H9 (cell line): ENCODE measurements at regions not wholly inside any gene's neighbourhood (a gene's known extent, or its start where the extent isn't known, plus 50 kb on each side); places are given as distances from the start of the nearest gene placed in this dataset.

ENCODE experiments used
- DNase-seq: peaks from one replicate; pipeline ENCODE4 v3.0.0-alpha.2; 2017
- H2AFZ ChIP-seq: one replicate; pipeline ENCODE4 v1.6.1; 2013; ENCODE audit warnings: mild to moderate bottlenecking, low read length, control low read depth, moderate library complexity
- H2AK5ac ChIP-seq: 2 replicates; pipeline ENCODE4 v1.6.1; 2013; ENCODE audit warnings: low read length, control low read depth, mixed read lengths; ENCODE audit not compliant: insufficient read length
- H2BK120ac ChIP-seq: one replicate; pipeline ENCODE4 v1.6.1; 2013; ENCODE audit warnings: low read depth, mild to moderate bottlenecking, low read length, control low read depth, inconsistent platforms; ENCODE audit not compliant: poor library complexity, severe bottlenecking
- H2BK12ac ChIP-seq: 2 replicates; pipeline ENCODE4 v1.6.1; 2013; ENCODE audit warnings: low read length, control low read depth, mixed read lengths, low read depth; ENCODE audit not compliant: insufficient read length
- H2BK15ac ChIP-seq: 2 replicates; pipeline ENCODE4 v1.6.1; 2013; ENCODE audit warnings: low read depth, low read length, control low read depth
- H2BK20ac ChIP-seq: one replicate; pipeline ENCODE4 v1.6.1; 2013; ENCODE audit warnings: low read depth, mild to moderate bottlenecking, low read length, control low read depth, inconsistent platforms; ENCODE audit not compliant: poor library complexity, severe bottlenecking
- H2BK5ac ChIP-seq: 2 replicates; pipeline ENCODE4 v1.6.1; 2013; ENCODE audit warnings: low read length, control low read depth, mixed read lengths; ENCODE audit not compliant: insufficient read length
- H3K14ac ChIP-seq: 2 replicates; pipeline ENCODE4 v1.6.1; 2013; ENCODE audit warnings: low read length, control low read depth; ENCODE audit not compliant: insufficient read depth
- H3K18ac ChIP-seq: 2 replicates; pipeline ENCODE4 v1.6.1; 2013; ENCODE audit warnings: low read depth, mild to moderate bottlenecking, mixed read lengths, low read length, control low read depth; ENCODE audit not compliant: insufficient read length
- H3K23ac ChIP-seq: 2 replicates; pipeline ENCODE4 v1.6.1; 2013; ENCODE audit warnings: low read length, control low read depth, mixed read lengths, low read depth; ENCODE audit not compliant: insufficient read length
- H3K23me2 ChIP-seq: 2 replicates; pipeline ENCODE4 v1.6.1; 2013; ENCODE audit warnings: low read depth, mild to moderate bottlenecking, mixed read lengths, low read length, control low read depth; ENCODE audit not compliant: insufficient read length, poor library complexity, severe bottlenecking
- H3K27ac ChIP-seq: 2 replicates; pipeline ENCODE4 v1.5.1; 2013; ENCODE audit warnings: low read length, control low read depth, mixed read lengths, low read depth; ENCODE audit not compliant: insufficient read length
- H3K27me3 ChIP-seq: 2 replicates; pipeline ENCODE4 v1.6.1; 2013; ENCODE audit warnings: low read length, control low read depth, inconsistent platforms; ENCODE audit not compliant: insufficient read depth
- H3K4ac ChIP-seq: 2 replicates; pipeline ENCODE4 v1.6.1; 2013; ENCODE audit warnings: low read depth, mild to moderate bottlenecking, control low read depth, inconsistent platforms, low read length, moderate library complexity
- H3K4me1 ChIP-seq: 2 replicates; pipeline ENCODE4 v1.6.1; 2013; ENCODE audit warnings: low read length, control low read depth, inconsistent platforms; ENCODE audit not compliant: insufficient read depth
- H3K4me2 ChIP-seq: 2 replicates; pipeline ENCODE4 v1.6.1; 2013; ENCODE audit warnings: low read length, control low read depth, mixed read lengths; ENCODE audit not compliant: insufficient read length, insufficient read depth
- H3K56ac ChIP-seq: 2 replicates; pipeline ENCODE4 v1.6.1; 2013; ENCODE audit warnings: low read depth, mild to moderate bottlenecking, mixed read lengths, low read length, control low read depth; ENCODE audit not compliant: insufficient read length
- H3K79me1 ChIP-seq: 2 replicates; pipeline ENCODE4 v1.6.1; 2013; ENCODE audit warnings: low read depth, mild to moderate bottlenecking, moderate library complexity, low read length, control low read depth, inconsistent platforms; ENCODE audit not compliant: insufficient read depth, poor library complexity, severe bottlenecking
- H3K79me2 ChIP-seq: 2 replicates; pipeline ENCODE4 v1.6.1; 2013; ENCODE audit warnings: low read length, control low read depth, inconsistent platforms; ENCODE audit not compliant: insufficient read depth
- H3K9ac ChIP-seq: 2 replicates; pipeline ENCODE4 v1.6.1; 2013; ENCODE audit warnings: low read length, control low read depth, mixed read lengths; ENCODE audit not compliant: insufficient read length; ENCODE audit errors: extremely low read depth
- H3K9me3 ChIP-seq: one replicate; pipeline ENCODE4 v1.6.1; 2013; ENCODE audit warnings: low read depth, low read length, inconsistent platforms; ENCODE audit not compliant: control insufficient read depth
- H3T11ph ChIP-seq: one replicate; pipeline ENCODE4 v1.6.1; 2013; ENCODE audit warnings: mild to moderate bottlenecking, low read length, control low read depth, inconsistent platforms
- H4K20me1 ChIP-seq: one replicate; pipeline ENCODE4 v1.6.1; 2013; ENCODE audit not compliant: control insufficient read depth, insufficient read length, insufficient read depth
- H4K5ac ChIP-seq: 2 replicates; pipeline ENCODE4 v1.6.1; 2013; ENCODE audit warnings: low read depth, mild to moderate bottlenecking, mixed read lengths, low read length, control low read depth; ENCODE audit not compliant: insufficient read length
- H4K8ac ChIP-seq: replicated peaks from 2 replicates; pipeline ENCODE4 v1.6.1; 2013; ENCODE audit warnings: low read length, control low read depth, mixed read lengths, low read depth; ENCODE audit not compliant: insufficient read length
- H4K91ac ChIP-seq: 2 replicates; pipeline ENCODE4 v1.6.1; 2013; ENCODE audit warnings: low read depth, mild to moderate bottlenecking, moderate library complexity, mixed read lengths, low read length, control low read depth; ENCODE audit not compliant: insufficient read length
- H3K27ac Mint-ChIP-seq, 3 experiments: 2 replicates in 2 of 3; 3 replicates in 1 of 3; pipeline ENCODE4 v1.8.0; 2020 to 2021; ENCODE audit warnings: mixed read lengths in 3 of 3, mild to moderate bottlenecking in 1 of 3, moderate library complexity in 1 of 3
- H3K27me3 Mint-ChIP-seq: 2 replicates; pipeline ENCODE4 v1.8.0; 2021; ENCODE audit warnings: low read depth, mild to moderate bottlenecking, moderate library complexity, mixed read lengths
- H3K36me3 Mint-ChIP-seq, 3 experiments: 2 replicates in 2 of 3; 3 replicates in 1 of 3; pipeline ENCODE4 v1.8.0; 2020 to 2021; ENCODE audit warnings: low read depth in 3 of 3, mixed read lengths in 3 of 3; ENCODE audit not compliant: insufficient read depth in 1 of 3
- H3K4me1 Mint-ChIP-seq, 2 experiments: 2 replicates each; pipeline ENCODE4 v1.8.0; 2020; ENCODE audit warnings: mixed read lengths in 2 of 2
- H3K4me3 Mint-ChIP-seq, 2 experiments: 2 replicates in 1 of 2; 3 replicates in 1 of 2; pipeline ENCODE4 v1.8.0; 2020 to 2021; ENCODE audit warnings: mild to moderate bottlenecking in 2 of 2, mixed read lengths in 2 of 2, moderate library complexity in 1 of 2
- H3K9me3 Mint-ChIP-seq, 2 experiments: 2 replicates in 1 of 2; 3 replicates in 1 of 2; pipeline ENCODE4 v1.8.0; 2020; ENCODE audit warnings: mild to moderate bottlenecking in 2 of 2, mixed read lengths in 2 of 2, moderate library complexity in 1 of 2
- CTCF ChIP-seq: fragments of 200-600 bp; sonication (generic); conservative IDR thresholded peaks from 3 replicates; pipeline ENCODE4 v1.8.0; 2021; ENCODE audit warnings: antibody characterized with exemption, mild to moderate bottlenecking
- WGBS: extraction: QIAGEN DNeasy Blood & Tissue Kit; methylation state at CpG from one replicate; pipeline ENCODE4 v1.1.7; 2013; ENCODE audit warnings: missing lambda C conversion rate, low lambda C conversion rate, mixed read lengths; ENCODE audit not compliant: insufficient read length; ENCODE audit errors: extremely low coverage; 5-methylcytosine and 5-hydroxymethylcytosine counted together

GRCh38 chr1:96306809-96307560 lies 414.6 kb upstream of the PTBP2 start:
- Histone ChIP-seq H2BK20ac (no peak overlapping the region), H3K27me3 (no peaks in the 10 kb centered on the region), H3K4me1 (no peaks in the 10 kb centered on the region), H3K56ac (no peak overlapping the region), H3K23ac (no peak overlapping the region), H3K14ac (no peak overlapping the region), H3K79me1 (no peaks in the 10 kb centered on the region), H3K79me2 (no peaks in the 10 kb centered on the region), H2BK12ac (no peak overlapping the region), H3K23me2 (no peaks in the 10 kb centered on the region), H3T11ph (no peak overlapping the region), H3K27ac (no peak overlapping the region), H4K8ac (no peak overlapping the region), H4K20me1 (no peaks in the 10 kb centered on the region), H2BK15ac (no peak overlapping the region), H2AFZ (no peak overlapping the region), H2BK5ac (no peak overlapping the region), H3K9me3 (no peaks in the 10 kb centered on the region), H3K4me2 (no peak overlapping the region), H3K9ac (no peak overlapping the region), H4K5ac (no peak overlapping the region), H4K91ac (no peak overlapping the region), H2BK120ac (no peak overlapping the region), H3K4ac (no peak overlapping the region), H3K18ac (no peak overlapping the region), H2AK5ac (no peak overlapping the region)
- Mint-ChIP-seq H3K4me3 (no peak overlapping the region), H3K4me1 (no peaks in the 10 kb centered on the region), H3K9me3 (no peaks in the 10 kb centered on the region; a peak in 1 of 5 replicates), H3K36me3 (no peaks in the 10 kb centered on the region; a peak in 1 of 7 replicates), H3K27ac (no peak overlapping the region), H3K27me3 (no peaks in the 10 kb centered on the region)
- TF ChIP-seq CTCF = no peak
- DNase-seq = no peak
- WGBS = no CpG with 5 or more reads among the region's 7 CpGs
